22Rv1 (cell line): ENCODE measurements at regions not wholly inside any gene's neighbourhood (a gene's known extent, or its start where the extent isn't known, plus 50 kb on each side); places are given as distances from the start of the nearest gene placed in this dataset.

Experiments used
- H3K27ac ChIP-seq: fragments of 450-650 bp; 2 replicates; pipeline ENCODE4 v1.5.1; 2017
- ZFX ChIP-seq: fragments of 450-650 bp; IDR thresholded peaks from 2 replicates; pipeline ENCODE4 v1.6.1; 2017; ENCODE audit warnings: antibody characterized with exemption, borderline replicate concordance
- TF ChIP-seq, protein P1 (sequence below): fragments of 450-650 bp; IDR thresholded peaks from 2 replicates; pipeline ENCODE4 v1.5.1; 2017; ENCODE audit warnings: mild to moderate bottlenecking

DNA sequence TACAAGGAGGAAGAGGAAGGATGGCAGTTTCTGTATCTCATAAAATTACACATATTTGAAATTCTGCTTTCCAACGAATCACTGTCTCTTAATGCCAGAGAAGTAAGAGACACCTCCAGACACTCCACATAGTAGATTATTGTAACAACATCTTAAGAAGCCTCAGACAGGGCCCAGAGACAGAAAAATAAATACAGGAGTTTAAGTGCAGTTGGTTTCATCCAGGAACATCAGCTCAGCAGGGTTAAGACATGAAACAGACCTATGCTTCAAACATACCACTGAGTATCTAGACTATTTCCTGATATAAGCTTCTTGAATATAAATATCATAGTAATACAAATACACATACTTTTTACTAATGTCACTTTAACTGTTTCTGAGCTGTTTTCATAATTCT lies 290.3 kb downstream of the ADAMTS20 start:
- TF ChIP-seq, protein P1, sequence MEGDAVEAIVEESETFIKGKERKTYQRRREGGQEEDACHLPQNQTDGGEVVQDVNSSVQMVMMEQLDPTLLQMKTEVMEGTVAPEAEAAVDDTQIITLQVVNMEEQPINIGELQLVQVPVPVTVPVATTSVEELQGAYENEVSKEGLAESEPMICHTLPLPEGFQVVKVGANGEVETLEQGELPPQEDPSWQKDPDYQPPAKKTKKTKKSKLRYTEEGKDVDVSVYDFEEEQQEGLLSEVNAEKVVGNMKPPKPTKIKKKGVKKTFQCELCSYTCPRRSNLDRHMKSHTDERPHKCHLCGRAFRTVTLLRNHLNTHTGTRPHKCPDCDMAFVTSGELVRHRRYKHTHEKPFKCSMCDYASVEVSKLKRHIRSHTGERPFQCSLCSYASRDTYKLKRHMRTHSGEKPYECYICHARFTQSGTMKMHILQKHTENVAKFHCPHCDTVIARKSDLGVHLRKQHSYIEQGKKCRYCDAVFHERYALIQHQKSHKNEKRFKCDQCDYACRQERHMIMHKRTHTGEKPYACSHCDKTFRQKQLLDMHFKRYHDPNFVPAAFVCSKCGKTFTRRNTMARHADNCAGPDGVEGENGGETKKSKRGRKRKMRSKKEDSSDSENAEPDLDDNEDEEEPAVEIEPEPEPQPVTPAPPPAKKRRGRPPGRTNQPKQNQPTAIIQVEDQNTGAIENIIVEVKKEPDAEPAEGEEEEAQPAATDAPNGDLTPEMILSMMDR: no peak
- no peak for TF ChIP-seq ZFX
- H3K27ac ChIP-seq: no peak overlapping the region

DNA sequence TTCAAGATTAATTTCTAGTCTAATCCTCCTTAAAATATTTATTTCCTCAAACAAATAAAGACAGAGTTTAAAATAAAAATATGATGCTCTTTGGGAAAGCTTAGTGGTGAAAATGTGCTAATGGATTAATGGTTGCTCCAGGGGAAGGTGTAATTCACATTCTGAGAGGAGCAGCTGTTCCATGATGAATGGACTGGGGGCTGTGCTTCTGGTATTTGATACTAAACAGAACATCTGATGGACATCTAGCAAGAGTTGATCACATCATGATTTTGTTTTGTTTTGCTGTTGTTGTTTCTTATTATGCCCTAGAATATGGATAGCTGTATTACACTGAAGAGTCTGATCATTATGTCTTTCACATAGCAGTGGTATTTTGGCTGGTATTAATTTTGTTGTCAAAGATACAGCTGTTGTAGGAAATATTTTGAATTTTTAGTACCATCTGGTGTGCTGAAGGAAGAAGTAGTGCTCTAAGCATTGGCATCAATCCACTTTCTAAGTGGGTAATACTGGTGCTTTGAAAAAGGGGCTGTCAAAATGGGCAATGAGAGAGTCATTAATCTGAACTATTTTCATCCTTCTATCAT lies 296.4 kb downstream of the ADAMTS20 start:
- no peak overlapping the region for H3K27ac ChIP-seq
- TF ChIP-seq, protein P1: no peak
- TF ChIP-seq ZFX: no peak

DNA sequence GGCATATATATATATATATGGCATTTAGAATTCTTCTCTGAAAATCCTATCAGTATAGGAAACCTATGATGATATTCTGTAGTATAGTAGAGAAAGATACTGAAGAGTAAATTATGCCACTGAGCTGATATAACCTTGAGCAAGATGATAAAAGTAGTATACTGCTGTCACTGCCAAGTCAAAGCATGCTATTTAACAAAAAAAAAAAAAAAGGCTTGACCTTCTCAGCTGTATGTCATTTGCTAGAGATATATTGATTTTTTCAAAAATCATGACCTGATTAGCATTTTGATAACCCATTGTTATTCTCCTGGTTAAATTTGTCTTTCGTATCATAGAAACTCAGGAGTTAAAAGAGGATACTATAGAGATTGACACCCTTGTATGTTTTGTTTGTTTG lies 299.4 kb downstream of the ADAMTS20 start:
- TF ChIP-seq ZFX: no peak
- TF ChIP-seq, protein P1: no peak
- H3K27ac ChIP-seq: no peak overlapping the region

DNA sequence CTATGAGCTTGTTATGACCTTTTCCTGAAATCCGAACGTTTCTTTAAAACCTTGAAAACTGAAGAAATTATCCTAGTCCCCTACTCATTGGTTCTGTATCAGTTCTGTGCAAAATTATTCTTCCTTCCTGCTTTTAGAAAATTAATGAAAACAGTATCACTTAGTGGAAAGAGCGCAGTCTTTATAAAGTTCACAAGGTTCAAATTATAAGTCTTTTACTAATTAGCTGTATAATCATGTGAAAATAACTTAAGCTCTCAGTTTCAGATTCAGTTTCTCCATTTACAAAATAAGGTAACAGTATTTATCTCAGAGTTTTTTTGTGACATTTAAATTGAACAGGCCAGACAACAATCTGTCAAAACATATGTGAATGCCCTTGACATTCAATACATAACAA lies 306.1 kb downstream of the ADAMTS20 start:
- TF ChIP-seq, protein P1: no peak
- TF ChIP-seq ZFX: no peak
- H3K27ac ChIP-seq: no peak overlapping the region

DNA sequence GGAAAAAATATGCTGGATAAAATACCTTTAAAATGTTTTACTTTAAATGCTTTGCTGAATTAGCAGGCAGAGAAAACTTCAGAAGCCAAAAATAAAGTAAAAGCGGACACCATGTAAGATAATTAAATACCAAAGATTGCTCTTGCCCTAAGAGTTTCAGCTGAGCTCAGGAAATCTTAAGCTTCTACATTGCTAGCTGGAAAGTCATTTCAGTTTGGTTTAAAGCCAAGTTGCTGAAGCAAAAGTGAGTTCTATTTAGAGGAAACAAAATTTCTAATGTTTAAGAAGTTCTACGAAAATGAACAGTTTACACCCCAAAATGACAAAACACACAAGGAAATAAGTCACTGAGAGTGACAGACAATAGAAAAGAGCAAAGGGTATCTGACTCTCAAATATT lies 310.0 kb downstream of the ADAMTS20 start:
- TF ChIP-seq, protein P1: no peak
- TF ChIP-seq ZFX: no peak
- no peak overlapping the region for H3K27ac ChIP-seq

DNA sequence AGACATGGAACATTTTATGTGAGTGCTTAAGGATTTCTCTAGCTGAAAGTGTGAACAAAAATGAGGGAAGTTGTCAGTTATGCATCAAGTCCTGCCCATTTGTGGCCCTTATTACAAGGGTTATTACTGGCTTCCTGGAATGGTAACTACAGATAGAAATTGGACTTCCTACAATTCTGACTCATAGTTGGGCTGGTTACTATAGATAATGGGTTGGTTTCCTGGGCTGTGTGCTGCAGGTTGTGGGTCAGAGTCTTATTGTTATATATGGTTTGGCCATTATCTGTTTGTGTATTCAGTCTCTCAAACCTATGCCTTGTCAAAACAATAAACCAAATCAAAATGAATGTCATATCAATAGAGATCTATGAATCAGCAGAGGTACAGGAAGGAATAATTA lies 313.7 kb downstream of the ADAMTS20 start:
- no peak overlapping the region for H3K27ac ChIP-seq
- no peak for TF ChIP-seq ZFX
- TF ChIP-seq, protein P1: no peak

DNA sequence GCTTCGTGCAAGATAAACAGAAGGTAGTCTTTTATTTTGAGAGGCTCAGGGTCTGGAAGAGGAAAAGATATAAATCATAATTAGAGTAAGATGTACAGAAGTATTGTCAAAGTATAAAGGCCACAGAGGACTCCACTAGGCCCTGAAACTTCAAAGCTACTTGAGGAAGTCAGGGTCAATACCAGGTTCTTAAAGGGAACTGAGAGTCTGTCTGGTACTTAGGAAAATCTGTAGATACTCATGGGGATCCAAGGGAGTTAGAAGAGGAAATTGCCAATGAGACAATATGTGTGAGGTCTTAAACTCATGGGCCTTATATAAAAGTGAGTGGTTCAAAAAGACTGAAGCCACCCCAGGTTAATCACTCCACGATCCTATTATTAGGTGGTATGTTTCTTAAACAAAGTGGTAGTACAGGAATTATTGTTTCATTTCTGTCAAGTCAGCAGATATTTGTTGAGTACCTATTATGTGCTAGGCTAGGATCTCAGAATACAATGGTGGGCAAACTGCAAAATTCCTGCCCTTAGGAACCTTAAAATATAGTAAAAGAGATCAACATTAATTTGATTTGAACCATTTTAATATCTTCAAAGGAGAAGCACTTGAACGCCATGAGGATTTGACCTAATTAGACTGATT lies 314.6 kb downstream of the ADAMTS20 start:
- TF ChIP-seq ZFX: no peak
- TF ChIP-seq, protein P1: no peak
- H3K27ac ChIP-seq: no peak overlapping the region
